SK-N-MC (cell line): ENCODE measurements at regions not wholly inside any gene's neighbourhood (a gene's known extent, or its start where the extent isn't known, plus 50 kb on each side); places are given as distances from the start of the nearest gene placed in this dataset.

Source experiments
- DNase-seq: peaks from one replicate; pipeline ENCODE4 v3.0.0-alpha.2; 2011; ENCODE audit warnings: low read depth, low spot score
- H3K27ac ChIP-seq: fragments of 200-600 bp; sonication (generic); 2 replicates; pipeline ENCODE4 v1.5.1; 2016; ENCODE audit warnings: mixed run types
- H3K36me3 ChIP-seq: fragments of 200-600 bp; sonication (generic); 2 replicates; pipeline ENCODE4 v1.6.1; 2017; ENCODE audit warnings: antibody characterized with exemption, low read length, mixed read lengths; ENCODE audit not compliant: insufficient read depth
- H3K4me3 ChIP-seq: fragments of 200-600 bp; sonication (generic); 2 replicates; pipeline ENCODE4 v1.5.1; 2016
- H3K9ac ChIP-seq: fragments of 200-600 bp; sonication (generic); 2 replicates; pipeline ENCODE4 v1.8.0; 2017; ENCODE audit warnings: mixed run types, mixed read lengths; ENCODE audit not compliant: insufficient read length
- H3K9me3 ChIP-seq: fragments of 200-600 bp; sonication (generic); 2 replicates; pipeline ENCODE4 v1.6.1; 2017; ENCODE audit warnings: low read depth, mild to moderate bottlenecking, antibody characterized with exemption, low read length, moderate library complexity, mixed read lengths
- EZH2 ChIP-seq: fragments of 200-600 bp; sonication (generic); IDR thresholded peaks from one replicate; pipeline ENCODE4 v1.6.1; 2017; ENCODE audit warnings: antibody characterized with exemption
- FOXP2 ChIP-seq: optimal IDR thresholded peaks from 2 replicates; pipeline ENCODE3; 2011; ENCODE audit warnings: mild to moderate bottlenecking, moderate library complexity; ENCODE audit not compliant: insufficient read depth; ENCODE audit errors: extremely low read length, control extremely low read depth
- POLR2AphosphoS5 ChIP-seq: IDR thresholded peaks from 2 replicates; pipeline ENCODE4 v1.6.1; 2012; ENCODE audit warnings: mild to moderate bottlenecking, low read depth, low read length, borderline replicate concordance

DNA sequence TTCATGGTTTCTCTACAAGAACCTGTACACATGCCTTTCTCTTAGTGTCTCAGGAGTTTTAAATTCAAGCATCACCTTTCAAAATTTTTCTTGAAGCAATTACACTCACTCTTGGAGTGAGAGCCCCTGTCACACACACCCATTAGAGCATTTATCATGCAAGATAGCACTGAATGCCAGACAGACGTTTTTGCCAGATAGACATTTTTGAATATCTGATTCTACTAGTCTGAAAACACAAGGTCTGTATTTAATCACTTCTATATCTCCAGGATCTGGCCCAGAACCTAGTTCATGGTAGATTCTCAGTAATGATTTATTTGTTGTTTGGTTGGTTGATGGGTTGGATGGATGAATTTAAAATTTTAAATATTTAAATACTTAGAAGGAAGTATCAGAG, 60.9 kb upstream of the PDE1C start:
- H3K36me3 ChIP-seq: no peaks in the 10 kb centered on the region
- H3K27ac ChIP-seq: no peak overlapping the region
- H3K9ac ChIP-seq: no peak overlapping the region
- H3K4me3 ChIP-seq: no peak overlapping the region
- DNase-seq: no peak
- H3K9me3 ChIP-seq: no peaks in the 10 kb centered on the region
- TF ChIP-seq FOXP2: no peak
- no peak for TF ChIP-seq EZH2
- no peak for TF ChIP-seq POLR2AphosphoS5

DNA sequence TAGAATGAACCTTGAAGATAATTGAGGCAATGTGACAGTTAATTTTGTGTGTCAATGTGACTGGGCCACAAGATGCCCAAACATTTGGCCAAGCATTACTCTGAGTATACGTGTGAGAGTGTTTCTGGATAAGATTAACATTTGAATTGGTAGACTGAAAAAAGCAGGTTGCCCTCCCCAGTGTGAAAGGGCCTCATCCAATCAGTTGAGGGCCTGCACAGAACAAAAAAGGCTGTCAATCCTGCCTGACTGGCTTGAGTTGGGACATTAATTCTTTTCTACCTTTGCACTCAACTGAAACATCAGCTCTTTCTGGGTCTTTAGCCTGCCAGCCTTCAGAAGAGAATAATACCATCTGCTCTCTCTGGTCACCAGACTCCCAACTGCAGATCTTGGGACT, 56.6 kb upstream of the PDE1C start:
- Histone ChIP-seq H3K36me3 (no peaks in the 10 kb centered on the region), H3K27ac (no peak overlapping the region), H3K9ac (no peak overlapping the region), H3K4me3 (no peak overlapping the region), H3K9me3 (no peaks in the 10 kb centered on the region)
- DNase-seq: no peak
- TF ChIP-seq FOXP2 (no peak), POLR2AphosphoS5 (no peak)
